AG10803 (cell line): ENCODE measurements at regions not wholly inside any gene's neighbourhood (a gene's known extent, or its start where the extent isn't known, plus 50 kb on each side); places are given as distances from the start of the nearest gene placed in this dataset.

Experiments used
- DNase-seq: peaks from one replicate; pipeline ENCODE4 v3.0.0; 2010; ENCODE audit warnings: low read depth
- H3K4me3 ChIP-seq: 2 replicates; pipeline ENCODE4 v1.5.1; 2011; ENCODE audit warnings: mild to moderate bottlenecking, low read length, control low read depth
- CTCF ChIP-seq: conservative IDR thresholded peaks from 2 replicates; pipeline ENCODE4 v1.5.1; 2011; ENCODE audit warnings: mild to moderate bottlenecking, low read length, control low read depth, inconsistent platforms

GRCh38 chr10:118210276-118210675 lies 131.8 kb downstream of the FAM204A start:
- no peak overlapping the region for H3K4me3 ChIP-seq
- no peak for TF ChIP-seq CTCF
- peak; percentile 12 for DNase-seq

- DNase-seq: no peak
- TF ChIP-seq CTCF: no peak
- H3K4me3 ChIP-seq: no peak overlapping the region
Observed at GRCh38 chr10:118209215-118209614, 132.9 kb downstream of the FAM204A start.

GRCh38 chr10:118207470-118208007 lies 134.6 kb downstream of the FAM204A start:
- DNase-seq: no peak
- TF ChIP-seq CTCF: no peak
- H3K4me3 ChIP-seq: no peak overlapping the region

- no peak for TF ChIP-seq CTCF
- no peak overlapping the region for H3K4me3 ChIP-seq
- no peak for DNase-seq
Observed at GRCh38 chr10:118204292-118204943, 137.7 kb downstream of the FAM204A start.

- H3K4me3 ChIP-seq: no peak overlapping the region
- no peak for DNase-seq
- no peak for TF ChIP-seq CTCF
Observed at GRCh38 chr10:118203461-118203860, 138.7 kb downstream of the FAM204A start.

- no peak for DNase-seq
- H3K4me3 ChIP-seq: no peak overlapping the region
- TF ChIP-seq CTCF: no peak
Observed at GRCh38 chr10:118195729-118196128, 146.4 kb downstream of the FAM204A start.

GRCh38 chr10:118193642-118194041 lies 146.9 kb upstream of the RAB11FIP2 start:
- no peak overlapping the region for H3K4me3 ChIP-seq
- peak; percentile 44 for DNase-seq
- TF ChIP-seq CTCF: no peak
